GM12892 (cell line): ENCODE measurements at regions not wholly inside any gene's neighbourhood (a gene's known extent, or its start where the extent isn't known, plus 50 kb on each side); places are given as distances from the start of the nearest gene placed in this dataset.
"Not testable (repeated sequence)": the region's sequence is repeated elsewhere in the genome, so short reads cannot be mapped to it uniquely, and the experiment has no call there.

Experiments used
- POLR2A ChIP-seq: IDR thresholded peaks from 2 replicates; pipeline ENCODE4 v1.6.1; 2011; ENCODE audit warnings: low read depth, low read length, control low read depth
- POLR2AphosphoS5 ChIP-seq: IDR thresholded peaks from 2 replicates; pipeline ENCODE4 v1.6.1; 2011; ENCODE audit warnings: low read depth, low read length, control low read depth
- TAF1 ChIP-seq: IDR thresholded peaks from 2 replicates; pipeline ENCODE4 v1.6.1; 2011; ENCODE audit warnings: low read depth, mild to moderate bottlenecking, control low read depth, low read length, borderline replicate concordance

- TF ChIP-seq POLR2A, POLR2AphosphoS5, TAF1: not testable (repeated sequence)
These were observed 83.7 kb upstream of the FAM174B start for GRCh38 chr15:92739246-92739645.
